Activated CD4-positive, alpha-beta T cell treated with anti-CD3 and anti-CD28 coated beads for 36 hours (primary cell): ENCODE measurements at regions not wholly inside any gene's neighbourhood (a gene's known extent, or its start where the extent isn't known, plus 50 kb on each side); places are given as distances from the start of the nearest gene placed in this dataset.

ENCODE experiments used
- ATAC-seq: fragments of 200-7000 bp; cut with Tn5 transposase; one replicate; pipeline ENCODE4 v1.10.0; 2021; ENCODE audit warnings: mild to moderate bottlenecking, moderate library complexity
- CTCF ChIA-PET: fragments of 350-600 bp; sonication (Branson Sonifier 250); formaldehyde crosslinking; loops from one replicate; lab custom pipeline; 2021; ENCODE audit warnings: antibody characterized with exemption; lab: Charles Lee
- POLR2A ChIA-PET: fragments of 350-600 bp; sonication (Branson Sonifier 250); formaldehyde crosslinking; loops from one replicate; lab custom pipeline; 2021; ENCODE audit warnings: antibody characterized with exemption, inconsistent platforms; lab: Charles Lee
- DNase-seq: peaks from one replicate; pipeline ENCODE4 v3.0.0-alpha.2; 2020
- H3K27ac Mint-ChIP-seq: one replicate; pipeline ENCODE4 v1.8.0; 2021; ENCODE audit warnings: mixed read lengths
- H3K27me3 Mint-ChIP-seq: one replicate; pipeline ENCODE4 v1.8.0; 2021; ENCODE audit warnings: mixed read lengths
- H3K36me3 Mint-ChIP-seq: one replicate; pipeline ENCODE4 v1.8.0; 2021; ENCODE audit warnings: low read depth, mixed read lengths
- H3K4me1 Mint-ChIP-seq: one replicate; pipeline ENCODE4 v1.8.0; 2021; ENCODE audit warnings: mixed read lengths
- H3K4me3 Mint-ChIP-seq: one replicate; pipeline ENCODE4 v1.8.0; 2021; ENCODE audit warnings: mild to moderate bottlenecking, moderate library complexity, mixed read lengths
- H3K9me3 Mint-ChIP-seq: one replicate; pipeline ENCODE4 v1.8.0; 2021; ENCODE audit warnings: low read depth, mixed read lengths
- intact Hi-C, 2 experiments: fragments of 100-400 bp; cut with DNase I in 1 of 2; cut with micrococcal nuclease in 1 of 2; formaldehyde crosslinking; loops; one replicate each; pipeline versions ENCODE4 v1.14.2 to v1.15.1; 2022 to 2024; cut with DNase I, micrococcal nuclease

GRCh38 chr14:76950055-76951020 lies 78.2 kb downstream of the IRF2BPL start:
- intact Hi-C loops, result loop anchor here in 1 of 2 experiments (10.0 kb wide), 1 partner anchor 504 kb away; the partner anchor contains the start of genes AHSA1 and VIPAS39
- ATAC-seq (peak; percentile 10), DNase-seq (no peak)
- ChIA-PET CTCF (interaction anchor here (0.7 to 1.5 kb wide), 4 partner anchors 12 to 103 kb away, joined by 3 to 4 read pairs (median 4); no protein-coding TSS in a partner anchor), POLR2A (no interaction called here)
- Mint-ChIP-seq H3K36me3 (no peaks in the 10 kb centered on the region), H3K9me3 (no peaks in the 10 kb centered on the region), H3K4me1 (peaks cover 65% of the 10 kb centered on the region), H3K4me3 (no peak overlapping the region), H3K27me3 (no peaks in the 10 kb centered on the region), H3K27ac (no peak overlapping the region)

- ATAC-seq, result no peak
- DNase-seq, result no peak
- CTCF ChIA-PET, result interaction anchor here (0.6 to 2.2 kb wide), 3 partner anchors 13 to 115 kb away, joined by 3 to 6 read pairs (median 3); no protein-coding TSS in a partner anchor
- no peaks in the 10 kb centered on the region for H3K27me3 Mint-ChIP-seq
- H3K36me3 Mint-ChIP-seq, result no peaks in the 10 kb centered on the region
- POLR2A ChIA-PET, result no interaction called here
- no peaks in the 10 kb centered on the region for H3K9me3 Mint-ChIP-seq
- no peak overlapping the region for H3K4me3 Mint-ChIP-seq
- intact Hi-C loops, result no loop called here
- no peak overlapping the region for H3K27ac Mint-ChIP-seq
- peaks cover 54% of the 10 kb centered on the region for H3K4me1 Mint-ChIP-seq
Observed at GRCh38 chr14:76948976-76949375, 79.5 kb downstream of the IRF2BPL start.

GRCh38 chr14:76948213-76948947 lies 80.1 kb downstream of the IRF2BPL start:
- H3K4me1 Mint-ChIP-seq, result peaks cover 48% of the 10 kb centered on the region
- CTCF ChIA-PET, result interaction anchor here (0.6 to 2.2 kb wide), 11 partner anchors 14 to 123 kb away, joined by 3 to 8 read pairs (median 4); no protein-coding TSS in a partner anchor
- peak overlapping the region; percentile 31 for H3K27ac Mint-ChIP-seq
- DNase-seq (no peak), ATAC-seq (no peak)
- no peaks in the 10 kb centered on the region for H3K27me3 Mint-ChIP-seq
- H3K36me3 Mint-ChIP-seq, result no peaks in the 10 kb centered on the region
- intact Hi-C loops, result no loop called here
- no peak overlapping the region for H3K4me3 Mint-ChIP-seq
- POLR2A ChIA-PET, result interaction anchor here (1.4 to 1.7 kb wide), 2 partner anchors 8 to 14 kb away, joined by 5 read pairs; no protein-coding TSS in a partner anchor
- no peaks in the 10 kb centered on the region for H3K9me3 Mint-ChIP-seq

GRCh38 chr14:76947838-76948184 lies 80.7 kb downstream of the IRF2BPL start:
- Mint-ChIP-seq H3K27ac (peak overlapping the region; percentile 47), H3K27me3 (no peaks in the 10 kb centered on the region), H3K4me3 (no peak overlapping the region), H3K4me1 (peaks cover 50% of the 10 kb centered on the region), H3K9me3 (no peaks in the 10 kb centered on the region), H3K36me3 (no peaks in the 10 kb centered on the region)
- POLR2A ChIA-PET, result interaction anchor here (1.4 to 1.7 kb wide), 2 partner anchors 8 to 14 kb away, joined by 5 read pairs; no protein-coding TSS in a partner anchor
- DNase-seq (no peak), ATAC-seq (no peak)
- intact Hi-C loops, result loop anchor here (1.0 to 2.0 kb wide), 4 partner anchors 7 to 105 kb away; partner anchors contain the start of gene IRF2BPL (in 1 of the 2)
- CTCF ChIA-PET, result interaction anchor here (0.6 to 2.2 kb wide), 18 partner anchors 8 to 123 kb away, joined by 3 to 8 read pairs (median 4); no protein-coding TSS in a partner anchor

- no peaks in the 10 kb centered on the region for H3K27me3 Mint-ChIP-seq
- H3K4me1 Mint-ChIP-seq, result peaks cover 56% of the 10 kb centered on the region
- POLR2A ChIA-PET, result interaction anchor here (1.4 to 1.7 kb wide), 2 partner anchors 9 to 15 kb away, joined by 5 read pairs; no protein-coding TSS in a partner anchor
- ATAC-seq (peak; percentile 81), DNase-seq (peak; percentile 92)
- H3K9me3 Mint-ChIP-seq, result no peaks in the 10 kb centered on the region
- peak overlapping the region; percentile 81 for H3K27ac Mint-ChIP-seq
- peak overlapping the region; percentile 3 for H3K4me3 Mint-ChIP-seq
- no peaks in the 10 kb centered on the region for H3K36me3 Mint-ChIP-seq
- intact Hi-C loops, result loop anchor here (1.0 to 2.0 kb wide), 4 partner anchors 8 to 106 kb away; partner anchors contain the start of gene IRF2BPL (in 1 of the 2)
- CTCF ChIA-PET, result interaction anchor here (0.6 to 2.2 kb wide), 19 partner anchors 8 to 124 kb away, joined by 3 to 8 read pairs (median 4); no protein-coding TSS in a partner anchor
Observed at GRCh38 chr14:76947078-76947837, 81.2 kb downstream of the IRF2BPL start.

- Mint-ChIP-seq H3K36me3 (no peaks in the 10 kb centered on the region), H3K4me1 (peaks cover 58% of the 10 kb centered on the region), H3K27me3 (no peaks in the 10 kb centered on the region), H3K4me3 (peak overlapping the region; percentile 3), H3K9me3 (no peaks in the 10 kb centered on the region), H3K27ac (peak overlapping the region; percentile 81)
- ChIA-PET CTCF (interaction anchor here (0.6 to 1.9 kb wide), 6 partner anchors 9 to 107 kb away, joined by 3 to 8 read pairs (median 5); no protein-coding TSS in a partner anchor), POLR2A (interaction anchor here (1.4 kb wide), 1 partner anchor 9 kb away, joined by 5 read pairs; no protein-coding TSS in a partner anchor)
- DNase-seq (no peak), ATAC-seq (no peak)
- intact Hi-C loops, result loop anchor here (1.0 to 2.0 kb wide), 4 partner anchors 9 to 107 kb away; partner anchors contain the start of gene IRF2BPL (in 1 of the 2)
Observed at GRCh38 chr14:76946753-76947077, 81.8 kb downstream of the IRF2BPL start.

- ChIA-PET CTCF (interaction anchor here (0.7 to 2.1 kb wide), 14 partner anchors 9 to 120 kb away, joined by 3 to 9 read pairs (median 4); no protein-coding TSS in a partner anchor), POLR2A (interaction anchor here (0.6 to 1.1 kb wide), 4 partner anchors 11 to 171 kb away, joined by 3 to 4 read pairs (median 4); no protein-coding TSS in a partner anchor)
- H3K4me3 Mint-ChIP-seq, result no peak overlapping the region
- H3K4me1 Mint-ChIP-seq, result peaks cover 37% of the 10 kb centered on the region
- intact Hi-C loops, result no loop called here
- no peaks in the 10 kb centered on the region for H3K36me3 Mint-ChIP-seq
- no peaks in the 10 kb centered on the region for H3K9me3 Mint-ChIP-seq
- DNase-seq (no peak), ATAC-seq (no peak)
- H3K27me3 Mint-ChIP-seq, result no peaks in the 10 kb centered on the region
- H3K27ac Mint-ChIP-seq, result peak overlapping the region; percentile 42
Observed at GRCh38 chr14:76943072-76943471, 85.4 kb downstream of the IRF2BPL start.

- Mint-ChIP-seq H3K27me3 (no peaks in the 10 kb centered on the region), H3K36me3 (no peaks in the 10 kb centered on the region), H3K4me3 (no peak overlapping the region), H3K9me3 (no peaks in the 10 kb centered on the region), H3K27ac (peak overlapping the region; percentile 51), H3K4me1 (peaks cover 29% of the 10 kb centered on the region)
- POLR2A ChIA-PET, result interaction anchor here (0.7 to 1.1 kb wide), 4 partner anchors 10 to 20 kb away, joined by 3 to 4 read pairs (median 3); no protein-coding TSS in a partner anchor
- ATAC-seq (peak; percentile 68), DNase-seq (peak; percentile 60)
- intact Hi-C loops, result no loop called here
- CTCF ChIA-PET, result interaction anchor here (0.5 to 2.1 kb wide), 20 partner anchors 9 to 171 kb away, joined by 3 to 9 read pairs (median 4); no protein-coding TSS in a partner anchor
Observed at GRCh38 chr14:76941946-76942805, 86.3 kb downstream of the IRF2BPL start.

- no peak for ATAC-seq
- CTCF ChIA-PET, result interaction anchor here (0.5 to 1.3 kb wide), 6 partner anchors 31 to 170 kb away, joined by 3 to 4 read pairs (median 3); no protein-coding TSS in a partner anchor
- no peak for DNase-seq
- POLR2A ChIA-PET, result no interaction called here
- Mint-ChIP-seq H3K4me3 (no peak overlapping the region), H3K27ac (peak overlapping the region; percentile 14), H3K27me3 (no peaks in the 10 kb centered on the region), H3K4me1 (peaks cover 23% of the 10 kb centered on the region), H3K36me3 (no peaks in the 10 kb centered on the region), H3K9me3 (no peaks in the 10 kb centered on the region)
- intact Hi-C loops, result no loop called here
Observed at GRCh38 chr14:76941544-76941943, 87.0 kb downstream of the IRF2BPL start.
